ENCODE measurements at regions not wholly inside any gene's neighbourhood (a gene's known extent, or its start where the extent isn't known, plus 50 kb on each side); places are given as distances from the start of the nearest gene placed in this dataset.

DNA sequence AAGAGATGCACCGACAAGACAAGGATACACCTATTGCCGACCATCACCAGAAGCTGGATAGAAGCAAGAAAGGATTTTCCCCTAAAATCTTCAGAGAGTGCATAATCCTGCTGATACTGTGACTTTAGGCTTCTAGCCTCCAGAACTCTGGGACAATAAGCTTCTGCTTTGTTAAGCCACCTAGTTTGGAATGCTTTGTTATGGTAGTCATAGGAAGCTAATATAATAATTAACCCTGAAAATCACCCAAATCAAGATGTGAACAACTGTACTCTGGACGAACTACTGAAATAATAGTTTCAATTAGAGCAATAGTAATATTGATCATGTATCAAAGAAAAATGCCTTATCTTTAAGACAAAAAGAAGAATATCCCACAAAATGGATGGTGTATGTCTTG, 524.6 kb downstream of the EFNB2 start:
- H3K4me3 ChIP-seq (ENCODE audit: control insufficient read depth, low read depth, low read length): no peak overlapping the region
- no peak for TF ChIP-seq CTCF (IDR thresholded peaks at IDR 0.05; ENCODE audit: control insufficient read depth, insufficient read depth, low read depth, low read length, missing control alignments)
- DNase-seq (ENCODE audit: low read depth): no peak

- TF ChIP-seq CTCF (IDR thresholded peaks at IDR 0.05; ENCODE audit: control insufficient read depth, insufficient read depth, low read depth, low read length, missing control alignments): no peak
- H3K4me3 ChIP-seq (ENCODE audit: control insufficient read depth, low read depth, low read length): no peak overlapping the region
- no peak for DNase-seq (ENCODE audit: low read depth)
Observed at GRCh38 chr13:106008540-106008939, 526.9 kb downstream of the EFNB2 start.

- DNase-seq (ENCODE audit: low read depth): no peak
- no peak for TF ChIP-seq CTCF (IDR thresholded peaks at IDR 0.05; ENCODE audit: control insufficient read depth, insufficient read depth, low read depth, low read length, missing control alignments)
- no peak overlapping the region for H3K4me3 ChIP-seq (ENCODE audit: control insufficient read depth, low read depth, low read length)
Observed at GRCh38 chr13:106007156-106007555, 528.3 kb downstream of the EFNB2 start.

DNA sequence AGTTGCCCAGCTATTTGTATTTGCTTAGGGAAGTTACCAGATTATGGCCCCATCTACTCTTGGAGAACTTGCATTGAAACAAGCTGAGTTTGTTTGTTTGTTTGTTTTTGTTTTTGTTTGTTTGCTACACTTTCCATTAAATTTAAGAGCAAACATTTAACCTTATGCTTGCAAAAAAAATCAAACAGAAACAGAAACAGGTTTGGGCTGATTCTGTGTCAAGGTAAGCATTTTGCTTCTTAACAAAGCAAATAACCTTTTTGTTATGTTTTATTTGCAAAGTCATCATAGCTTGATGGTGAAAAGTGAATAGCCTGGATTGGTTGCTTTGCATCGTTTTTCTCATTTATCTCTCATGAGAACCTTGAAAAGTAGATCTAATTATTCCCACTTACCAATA, 531.8 kb downstream of the EFNB2 start:
- H3K4me3 ChIP-seq (ENCODE audit: control insufficient read depth, low read depth, low read length): no peak overlapping the region
- no peak for TF ChIP-seq CTCF (IDR thresholded peaks at IDR 0.05; ENCODE audit: control insufficient read depth, insufficient read depth, low read depth, low read length, missing control alignments)
- no peak for DNase-seq (ENCODE audit: low read depth)

GRCh38 chr13:106001443-106001842, 534.0 kb downstream of the EFNB2 start:
- DNase-seq (ENCODE audit: low read depth): no peak
- no peak overlapping the region for H3K4me3 ChIP-seq (ENCODE audit: control insufficient read depth, low read depth, low read length)
- TF ChIP-seq CTCF (IDR thresholded peaks at IDR 0.05; ENCODE audit: control insufficient read depth, insufficient read depth, low read depth, low read length, missing control alignments): no peak

DNA sequence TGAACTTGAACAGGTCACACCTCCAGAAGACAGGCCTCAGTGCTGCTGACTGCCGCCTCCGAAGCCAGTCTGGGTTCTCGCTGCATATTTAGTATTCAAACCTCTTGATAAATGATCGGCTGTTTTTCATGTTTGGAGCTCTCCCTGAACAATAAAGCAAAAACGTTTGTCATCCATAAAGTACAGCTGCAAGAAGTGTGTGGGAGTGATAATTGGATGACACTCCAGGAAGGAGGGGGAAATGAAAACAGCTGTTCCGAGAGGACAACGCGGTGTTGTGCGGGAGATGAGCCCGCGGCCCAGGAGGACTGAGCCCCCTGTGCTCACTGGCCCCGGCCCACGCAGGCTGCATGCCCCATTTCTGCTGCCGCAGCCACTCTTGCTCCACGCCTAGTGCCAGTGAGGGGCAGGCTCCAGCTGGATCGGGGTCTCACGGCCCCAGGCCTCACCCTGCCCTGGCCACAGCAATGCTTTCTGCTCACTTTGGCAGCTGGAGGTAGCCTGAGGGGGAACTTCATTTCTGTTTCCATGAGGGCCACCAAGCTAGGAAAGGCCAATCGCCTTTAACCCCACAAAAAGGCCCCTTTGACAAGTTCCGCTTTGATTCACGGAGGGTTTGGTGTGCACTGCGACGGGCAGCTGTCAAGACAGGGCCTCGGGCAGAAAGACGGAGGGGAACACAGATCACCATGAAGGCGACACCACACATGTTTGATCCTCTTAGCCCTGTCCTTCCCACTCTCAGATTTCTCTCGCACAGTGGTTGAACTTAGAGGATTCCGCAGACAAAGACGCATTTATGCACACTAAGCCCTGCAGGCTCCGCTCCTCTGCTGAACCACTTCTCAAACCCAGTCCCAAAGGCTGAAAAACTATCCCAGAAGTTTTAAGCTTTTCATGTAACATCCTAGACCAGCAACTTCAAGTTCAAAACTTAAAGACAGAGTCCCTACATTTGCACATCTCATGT, 537.6 kb downstream of the EFNB2 start:
- no peak for DNase-seq (ENCODE audit: low read depth)
- no peak for TF ChIP-seq CTCF (IDR thresholded peaks at IDR 0.05; ENCODE audit: control insufficient read depth, insufficient read depth, low read depth, low read length, missing control alignments)

More for the DNA sequence above, 537.6 kb downstream of the EFNB2 start:
- H3K4me3 ChIP-seq (ENCODE audit: control insufficient read depth, low read depth, low read length): no peak overlapping the region

Data from AG09309 (cell line).